Loucy (cell line): ENCODE measurements at regions not wholly inside any gene's neighbourhood (a gene's known extent, or its start where the extent isn't known, plus 50 kb on each side); places are given as distances from the start of the nearest gene placed in this dataset.

ENCODE experiments used
- H2AFZ ChIP-seq: fragments of 200-600 bp; sonication (generic); 2 replicates; pipeline ENCODE4 v1.6.0; 2016; ENCODE audit warnings: antibody characterized with exemption, mild to moderate bottlenecking, low read length, moderate library complexity
- H3F3A ChIP-seq: fragments of 200-600 bp; 2 replicates; pipeline ENCODE4 v1.6.0; 2016; ENCODE audit warnings: antibody characterized with exemption, low read depth, mild to moderate bottlenecking
- H3K27me3 ChIP-seq: fragments of 200-600 bp; sonication (generic); 2 replicates; pipeline ENCODE4 v1.6.1; 2014; ENCODE audit warnings: low read length, mild to moderate bottlenecking; ENCODE audit not compliant: insufficient read depth, poor library complexity, severe bottlenecking
- H3K36me3 ChIP-seq: fragments of 200-600 bp; sonication (generic); 2 replicates; pipeline ENCODE4 v1.6.1; 2016; ENCODE audit warnings: low read length; ENCODE audit not compliant: insufficient read depth
- H3K4me1 ChIP-seq: fragments of 200-600 bp; sonication (generic); 2 replicates; pipeline ENCODE4 v1.5.1; 2014; ENCODE audit warnings: low read length, mild to moderate bottlenecking; ENCODE audit not compliant: insufficient read depth, poor library complexity, severe bottlenecking
- H3K4me2 ChIP-seq: fragments of 200-600 bp; sonication (generic); 2 replicates; pipeline ENCODE4 v1.6.0; 2014; ENCODE audit warnings: antibody characterized with exemption, low read length, low read depth, mild to moderate bottlenecking; ENCODE audit not compliant: poor library complexity, severe bottlenecking
- H3K4me3 ChIP-seq: fragments of 200-600 bp; sonication (generic); 2 replicates; pipeline ENCODE4 v1.5.1; 2014; ENCODE audit warnings: low read length, mild to moderate bottlenecking, mixed read lengths; ENCODE audit not compliant: poor library complexity, severe bottlenecking
- H3K79me2 ChIP-seq: fragments of 200-600 bp; sonication (generic); 2 replicates; pipeline ENCODE4 v1.6.1; 2014; ENCODE audit warnings: low read length; ENCODE audit not compliant: insufficient read depth
- H3K9ac ChIP-seq: fragments of 200-600 bp; sonication (generic); 2 replicates; pipeline ENCODE4 v1.6.0; 2014; ENCODE audit warnings: mild to moderate bottlenecking, low read depth, low read length, moderate library complexity; ENCODE audit not compliant: poor library complexity, severe bottlenecking
- H3K9me2 ChIP-seq: fragments of 200-600 bp; sonication (generic); replicated peaks from 2 replicates; pipeline ENCODE4 v1.6.1; 2016; ENCODE audit warnings: low read depth, low read length, mixed read lengths
- H3K9me3 ChIP-seq: fragments of 200-600 bp; sonication (generic); 2 replicates; pipeline ENCODE4 v1.6.1; 2014; ENCODE audit warnings: mild to moderate bottlenecking, antibody characterized with exemption, low read length, low read depth; ENCODE audit not compliant: insufficient read depth
- H4K20me1 ChIP-seq: fragments of 200-600 bp; sonication (generic); 2 replicates; pipeline ENCODE4 v1.6.0; 2014; ENCODE audit warnings: antibody characterized with exemption, low read length, mild to moderate bottlenecking; ENCODE audit not compliant: insufficient read depth, poor library complexity, severe bottlenecking
- CTCF ChIP-seq: fragments of 200-600 bp; sonication (generic); conservative IDR thresholded peaks from 2 replicates; pipeline ENCODE4 v1.5.1; 2014; ENCODE audit warnings: mild to moderate bottlenecking, antibody characterized with exemption, low read length
- EZH2phosphoT487 ChIP-seq: fragments of 200-600 bp; IDR thresholded peaks from 2 replicates; pipeline ENCODE4 v1.6.1; 2018; ENCODE audit warnings: antibody characterized with exemption, mild to moderate bottlenecking, moderate library complexity, borderline replicate concordance

GRCh38 chr5:125856949-125857348 is 566.3 kb upstream of the GRAMD2B start:
- Histone ChIP-seq H3K9me2 (no peaks in the 10 kb centered on the region), H4K20me1 (no peaks in the 10 kb centered on the region), H3K36me3 (no peaks in the 10 kb centered on the region), H3F3A (no peaks in the 10 kb centered on the region), H3K79me2 (no peaks in the 10 kb centered on the region), H3K4me1 (no peaks in the 10 kb centered on the region), H3K4me3 (no peak overlapping the region), H3K4me2 (no peak overlapping the region), H3K9ac (no peak overlapping the region), H3K27me3 (no peaks in the 10 kb centered on the region), H3K9me3 (no peaks in the 10 kb centered on the region), H2AFZ (no peak overlapping the region)
- TF ChIP-seq CTCF (no peak), EZH2phosphoT487 (no peak)

- no peaks in the 10 kb centered on the region for H3K27me3 ChIP-seq
- H3K4me2 ChIP-seq, result no peak overlapping the region
- H2AFZ ChIP-seq, result no peak overlapping the region
- no peak for TF ChIP-seq CTCF
- no peak for TF ChIP-seq EZH2phosphoT487
- H3K4me1 ChIP-seq, result no peaks in the 10 kb centered on the region
- no peaks in the 10 kb centered on the region for H3F3A ChIP-seq
- H4K20me1 ChIP-seq, result no peaks in the 10 kb centered on the region
- no peaks in the 10 kb centered on the region for H3K9me2 ChIP-seq
- H3K36me3 ChIP-seq, result no peaks in the 10 kb centered on the region
- no peak overlapping the region for H3K4me3 ChIP-seq
- no peaks in the 10 kb centered on the region for H3K9me3 ChIP-seq
- H3K79me2 ChIP-seq, result no peaks in the 10 kb centered on the region
- H3K9ac ChIP-seq, result no peak overlapping the region
Observed at GRCh38 chr5:125863579-125863978, 559.6 kb upstream of the GRAMD2B start.

GRCh38 chr5:125865166-125865815 is 557.9 kb upstream of the GRAMD2B start:
- no peaks in the 10 kb centered on the region for H3K79me2 ChIP-seq
- no peaks in the 10 kb centered on the region for H3K36me3 ChIP-seq
- no peak overlapping the region for H3K9ac ChIP-seq

More at GRCh38 chr5:125865166-125865815, 557.9 kb upstream of the GRAMD2B start:
- no peaks in the 10 kb centered on the region for H3K27me3 ChIP-seq
- TF ChIP-seq CTCF, result no peak
- no peak for TF ChIP-seq EZH2phosphoT487
- no peaks in the 10 kb centered on the region for H3K9me3 ChIP-seq
- H3K4me1 ChIP-seq, result no peaks in the 10 kb centered on the region
- H3K4me2 ChIP-seq, result no peak overlapping the region
- H2AFZ ChIP-seq, result no peak overlapping the region
- H4K20me1 ChIP-seq, result no peaks in the 10 kb centered on the region
- no peak overlapping the region for H3K4me3 ChIP-seq
- H3K9me2 ChIP-seq, result no peaks in the 10 kb centered on the region
- no peaks in the 10 kb centered on the region for H3F3A ChIP-seq
